Transverse colon (tissue), 4 donors: ENCODE measurements at regions not wholly inside any gene's neighbourhood (a gene's known extent, or its start where the extent isn't known, plus 50 kb on each side); places are given as distances from the start of the nearest gene placed in this dataset.

Experiments
- DNase-seq: peaks from one replicate; pipeline ENCODE4 v3.0.0-alpha.2; 2019
- H3K27ac ChIP-seq, 4 donors: fragments of 200-600 bp; sonication (generic); 2 replicates each; pipeline ENCODE4 v1.5.1; 2016 to 2018; ENCODE audit warnings: inconsistent platforms in 4 of 4
- H3K27me3 ChIP-seq: fragments of 200-600 bp; sonication (generic); 2 replicates; pipeline ENCODE4 v1.5.1; 2017; ENCODE audit warnings: inconsistent platforms
- H3K36me3 ChIP-seq, 4 donors: fragments of 200-600 bp; sonication (generic); 2 replicates each; pipeline ENCODE4 v1.5.1; 2017 to 2019; ENCODE audit warnings: inconsistent platforms in 4 of 4
- H3K4me1 ChIP-seq, 4 donors: fragments of 200-600 bp; sonication (generic); 2 replicates each; pipeline ENCODE4 v1.5.1; 2017 to 2020; ENCODE audit warnings: inconsistent platforms in 4 of 4
- H3K4me3 ChIP-seq, 4 donors: fragments of 200-600 bp; sonication (generic); 1 replicate in 1 of 4; 2 replicates in 3 of 4; pipeline versions ENCODE4 v1.5.1 to v1.6.1; 2017 to 2019; ENCODE audit warnings: inconsistent platforms in 4 of 4
- H3K9me3 ChIP-seq, 2 donors: fragments of 200-600 bp; sonication (generic); 2 replicates each; pipeline ENCODE4 v1.5.1; 2017 to 2019; ENCODE audit warnings: inconsistent platforms in 2 of 2
- EP300 ChIP-seq: sonication (generic); formaldehyde crosslinking; IDR thresholded peaks from one replicate; pipeline ENCODE4 v1.6.1; 2017; ENCODE audit warnings: antibody characterized with exemption, low read depth
- POLR2A ChIP-seq: fragments of 450-650 bp; IDR thresholded peaks from one replicate; pipeline ENCODE4 v1.6.1; 2016; ENCODE audit warnings: antibody characterized with exemption, mild to moderate bottlenecking, moderate library complexity
- POLR2AphosphoS5 ChIP-seq, 3 donors: sonication (generic); formaldehyde crosslinking; IDR thresholded peaks; one replicate each; pipeline ENCODE4 v1.6.1; 2016; ENCODE audit warnings: antibody characterized with exemption in 3 of 3
- WGBS, 2 donors: methylation state at CpG; one replicate each; pipeline ENCODE4 v1.1.5; 2018; ENCODE audit warnings: low coverage in 1 of 2; 5-methylcytosine and 5-hydroxymethylcytosine counted together
- in situ Hi-C, 4 donors: fragments of 200-750 bp; cut with MboI; loops; one replicate each; pipeline versions ENCODE4 v1.15.0 to v1.15.1; 2017; ENCODE audit warnings: low sequenced_read_pairs in 3 of 4, low pct_ligation_motif_present in 1 of 4, low pct_unique_long_range_greater_than_20kb in 1 of 4
- intact Hi-C: fragments of 100-400 bp; cut with DNase I; formaldehyde crosslinking; loops from one replicate; pipeline ENCODE4 v1.15.1; 2023; ENCODE audit warnings: low total_unique reads
- TF ChIP-seq, protein P1 (sequence below), 5 experiments: fragments of 200-600 bp in 3 of 5; fragments of 450-650 bp in 2 of 5; sonication (generic) in 3 of 5; IDR thresholded peaks; 1 replicate in 2 of 5; 2 replicates in 3 of 5; pipeline ENCODE4 v1.5.1; 2016 to 2017; ENCODE audit warnings: antibody characterized with exemption in 5 of 5, inconsistent platforms in 3 of 5, mild to moderate bottlenecking in 2 of 5, moderate library complexity in 1 of 5

DNA sequence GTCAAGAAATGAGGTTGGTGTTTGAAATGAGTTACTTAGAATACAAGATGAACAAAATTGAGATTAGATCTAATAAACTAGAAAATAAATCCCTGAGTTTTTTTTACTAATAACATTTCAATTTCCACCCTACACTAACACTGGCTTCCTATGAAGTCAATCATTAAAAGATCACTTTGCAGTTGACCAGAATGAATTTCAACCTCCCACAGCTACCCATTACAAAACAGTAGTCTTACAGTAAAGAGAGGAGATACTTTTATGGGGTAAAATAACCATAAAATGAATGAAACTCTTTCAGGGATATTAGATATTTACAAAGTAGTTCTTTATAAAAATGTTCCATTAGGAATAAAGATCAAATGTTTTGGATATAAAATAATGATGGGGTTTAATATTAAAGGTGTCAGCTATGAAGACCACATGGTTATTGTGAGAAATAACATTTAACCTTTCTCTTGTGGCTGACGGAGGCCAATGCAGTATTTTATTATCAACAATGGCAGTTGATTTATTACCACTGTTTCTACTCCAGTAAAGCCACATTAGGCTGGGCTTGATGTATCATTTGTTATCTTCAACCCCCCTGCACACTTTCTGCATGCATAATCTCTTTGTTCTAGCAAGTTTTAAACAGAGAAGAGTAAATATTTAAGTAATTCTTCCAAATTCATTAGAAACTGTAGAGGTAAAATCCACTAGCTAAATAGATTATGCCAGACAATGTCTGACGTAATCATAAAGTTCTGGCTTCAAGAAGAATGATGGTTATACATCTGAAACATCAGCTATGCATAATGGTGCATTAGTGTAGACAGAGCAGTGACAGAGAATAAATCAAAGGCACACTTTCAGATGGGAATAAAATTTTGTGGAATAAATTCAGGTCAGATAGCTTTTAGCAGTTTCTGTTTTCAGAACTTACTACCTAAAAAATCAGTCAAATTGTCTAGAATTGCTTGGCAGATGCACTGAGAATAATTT lies 516.6 kb downstream of the PCDH18 start:
- WGBS, 2 donors, result 22 to 26% methylated on average over 2 of the region's 2 CpGs
- no peaks in the 10 kb centered on the region for H3K9me3 ChIP-seq
- H3K27ac ChIP-seq, result no peak overlapping the region
- H3K4me3 ChIP-seq, result no peak overlapping the region
- H3K4me1 ChIP-seq, result no peaks in the 10 kb centered on the region
- no peaks in the 10 kb centered on the region for H3K36me3 ChIP-seq
- DNase-seq, result no peak
- in situ Hi-C loops (no loop called here), intact Hi-C loops (no loop called here)
- H3K27me3 ChIP-seq, result no peaks in the 10 kb centered on the region
- TF ChIP-seq EP300, result no peak
- no peak for TF ChIP-seq POLR2AphosphoS5 (IDR thresholded peaks at IDR 0.05)
- TF ChIP-seq, protein P1, sequence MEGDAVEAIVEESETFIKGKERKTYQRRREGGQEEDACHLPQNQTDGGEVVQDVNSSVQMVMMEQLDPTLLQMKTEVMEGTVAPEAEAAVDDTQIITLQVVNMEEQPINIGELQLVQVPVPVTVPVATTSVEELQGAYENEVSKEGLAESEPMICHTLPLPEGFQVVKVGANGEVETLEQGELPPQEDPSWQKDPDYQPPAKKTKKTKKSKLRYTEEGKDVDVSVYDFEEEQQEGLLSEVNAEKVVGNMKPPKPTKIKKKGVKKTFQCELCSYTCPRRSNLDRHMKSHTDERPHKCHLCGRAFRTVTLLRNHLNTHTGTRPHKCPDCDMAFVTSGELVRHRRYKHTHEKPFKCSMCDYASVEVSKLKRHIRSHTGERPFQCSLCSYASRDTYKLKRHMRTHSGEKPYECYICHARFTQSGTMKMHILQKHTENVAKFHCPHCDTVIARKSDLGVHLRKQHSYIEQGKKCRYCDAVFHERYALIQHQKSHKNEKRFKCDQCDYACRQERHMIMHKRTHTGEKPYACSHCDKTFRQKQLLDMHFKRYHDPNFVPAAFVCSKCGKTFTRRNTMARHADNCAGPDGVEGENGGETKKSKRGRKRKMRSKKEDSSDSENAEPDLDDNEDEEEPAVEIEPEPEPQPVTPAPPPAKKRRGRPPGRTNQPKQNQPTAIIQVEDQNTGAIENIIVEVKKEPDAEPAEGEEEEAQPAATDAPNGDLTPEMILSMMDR (IDR thresholded peaks at IDR 0.05), result no peak
- no peak for TF ChIP-seq POLR2A

DNA sequence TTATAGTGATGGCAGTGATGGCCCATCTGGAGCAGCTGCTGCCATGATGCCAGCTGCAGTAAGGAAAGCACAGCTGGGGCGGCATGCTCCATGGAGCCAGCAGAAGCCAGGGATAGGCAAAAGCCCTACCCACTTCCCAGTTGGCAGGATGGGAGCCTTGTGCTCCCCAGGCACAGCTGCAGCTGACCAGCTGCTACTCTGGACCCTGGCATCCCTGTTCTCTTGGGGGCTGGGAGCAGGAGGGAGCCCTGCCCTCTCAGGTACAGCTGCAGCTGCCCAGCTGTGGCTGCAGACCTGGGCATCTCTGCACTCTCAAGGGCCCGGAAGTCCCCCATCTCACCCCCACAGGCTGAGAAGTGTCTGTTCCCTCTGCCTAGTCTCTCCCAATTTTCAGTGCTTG lies 531.9 kb downstream of the PCDH18 start:
- intact Hi-C loops, result no loop called here
- no peaks in the 10 kb centered on the region for H3K36me3 ChIP-seq
- H3K27me3 ChIP-seq, result no peaks in the 10 kb centered on the region
- WGBS, 2 donors, result 60% methylated on average over 2 of the region's 2 CpGs; no CpG with 5 or more reads in 1 of the 2 donors
- TF ChIP-seq POLR2AphosphoS5 (IDR thresholded peaks at IDR 0.05) (no peak), POLR2A (no peak), EP300 (no peak)
- TF ChIP-seq, protein P1 (IDR thresholded peaks at IDR 0.05), result no peak
- no peak overlapping the region for H3K4me3 ChIP-seq
- H3K4me1 ChIP-seq, result no peaks in the 10 kb centered on the region
- H3K27ac ChIP-seq, result no peak overlapping the region
- in situ Hi-C loops, result no loop called here
- DNase-seq, result no peak
- no peaks in the 10 kb centered on the region for H3K9me3 ChIP-seq

DNA sequence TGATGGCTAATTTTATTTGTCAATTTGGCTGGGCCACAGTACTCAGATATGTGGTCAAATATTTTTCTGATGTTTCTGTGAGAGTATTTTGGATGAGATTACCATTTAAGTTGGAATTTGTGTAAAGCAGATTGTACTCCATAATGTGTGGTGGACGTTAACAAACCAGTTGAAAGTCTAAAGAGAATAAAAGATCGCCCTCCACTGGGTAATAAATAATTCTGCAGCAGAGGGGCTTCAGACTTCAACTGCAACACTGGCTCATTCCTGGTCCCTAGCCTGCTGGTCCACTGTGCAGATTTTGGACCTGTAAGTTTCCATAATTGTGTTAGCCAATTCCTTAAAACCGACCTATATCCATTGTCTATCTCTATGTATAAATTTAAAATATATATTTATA lies 540.3 kb downstream of the PCDH18 start:
- H3K4me1 ChIP-seq, result no peaks in the 10 kb centered on the region
- in situ Hi-C loops, result no loop called here
- H3K4me3 ChIP-seq, result no peak overlapping the region
- 55 to 60% methylated on average over 3 of the region's 3 CpGs for WGBS, 2 donors
- H3K27me3 ChIP-seq, result no peaks in the 10 kb centered on the region
- TF ChIP-seq, protein P1 (IDR thresholded peaks at IDR 0.05), result no peak
- TF ChIP-seq EP300 (no peak), POLR2AphosphoS5 (IDR thresholded peaks at IDR 0.05) (no peak), POLR2A (no peak)
- no peak for DNase-seq
- H3K36me3 ChIP-seq, result no peaks in the 10 kb centered on the region
- H3K9me3 ChIP-seq, result no peaks in the 10 kb centered on the region
- intact Hi-C loops, result no loop called here
- no peak overlapping the region for H3K27ac ChIP-seq

DNA sequence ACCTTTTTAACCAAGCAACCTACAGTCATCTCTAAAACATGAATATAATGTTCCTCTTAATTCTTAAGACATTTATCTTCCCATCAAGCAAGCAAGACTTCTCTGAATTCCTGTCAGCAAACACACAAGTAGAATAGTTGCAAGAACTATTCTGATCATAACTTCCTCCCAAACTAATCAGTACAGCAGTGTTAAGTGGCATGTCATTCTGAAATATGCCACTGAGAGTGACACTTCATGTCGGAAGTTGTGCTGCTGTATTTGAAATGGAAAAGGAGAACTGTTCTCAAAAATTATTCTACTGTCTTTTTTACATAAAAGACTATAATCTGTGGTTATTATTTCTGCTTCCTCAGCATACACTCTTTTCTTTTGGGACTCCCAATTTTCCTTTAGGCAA lies 546.6 kb downstream of the PCDH18 start:
- TF ChIP-seq POLR2A (no peak), POLR2AphosphoS5 (IDR thresholded peaks at IDR 0.05) (no peak), EP300 (no peak)
- TF ChIP-seq, protein P1 (IDR thresholded peaks at IDR 0.05), result no peak
- in situ Hi-C loops, result no loop called here
- WGBS, 2 donors, result 38 to 60% methylated on average over 1 of the region's 1 CpG
- no peak overlapping the region for H3K4me3 ChIP-seq
- DNase-seq, result no peak
- intact Hi-C loops, result loop anchor here (10.0 kb wide), 1 partner anchor 1561 kb away; no protein-coding TSS in a partner anchor
- H3K27me3 ChIP-seq, result no peaks in the 10 kb centered on the region
- no peaks in the 10 kb centered on the region for H3K4me1 ChIP-seq
- no peaks in the 10 kb centered on the region for H3K9me3 ChIP-seq
- H3K27ac ChIP-seq, result no peak overlapping the region
- H3K36me3 ChIP-seq, result no peaks in the 10 kb centered on the region
